AG04449 (cell line): ENCODE measurements at regions not wholly inside any gene's neighbourhood (a gene's known extent, or its start where the extent isn't known, plus 50 kb on each side); places are given as distances from the start of the nearest gene placed in this dataset.

Experiments
- CTCF ChIA-PET: fragments of 350-600 bp; formaldehyde crosslinking; extraction: SDS; loops from one replicate; lab custom pipeline; 2021; ENCODE audit warnings: antibody characterized with exemption; lab: Yijun Ruan, JAX
- POLR2A ChIA-PET: fragments of 400-600, 350-600 bp; formaldehyde crosslinking; extraction: SDS; loops from one replicate; lab custom pipeline; 2020; ENCODE audit warnings: antibody characterized with exemption, inconsistent platforms; lab: Yijun Ruan, JAX
- DNase-seq: peaks from one replicate; pipeline ENCODE4 v3.0.0-alpha.2; 2010; ENCODE audit warnings: low read depth, low spot score
- H3K4me3 ChIP-seq: 2 replicates; pipeline ENCODE4 v1.5.1; 2011; ENCODE audit warnings: low read depth, mild to moderate bottlenecking, control low read depth, low read length
- TF ChIP-seq, protein P1 (sequence below): IDR thresholded peaks from one replicate; pipeline ENCODE4 v1.5.1; 2011; ENCODE audit warnings: mild to moderate bottlenecking, moderate library complexity, low read length, control low read depth, inconsistent platforms; ENCODE audit not compliant: insufficient read depth; ENCODE audit errors: missing control alignments

DNA sequence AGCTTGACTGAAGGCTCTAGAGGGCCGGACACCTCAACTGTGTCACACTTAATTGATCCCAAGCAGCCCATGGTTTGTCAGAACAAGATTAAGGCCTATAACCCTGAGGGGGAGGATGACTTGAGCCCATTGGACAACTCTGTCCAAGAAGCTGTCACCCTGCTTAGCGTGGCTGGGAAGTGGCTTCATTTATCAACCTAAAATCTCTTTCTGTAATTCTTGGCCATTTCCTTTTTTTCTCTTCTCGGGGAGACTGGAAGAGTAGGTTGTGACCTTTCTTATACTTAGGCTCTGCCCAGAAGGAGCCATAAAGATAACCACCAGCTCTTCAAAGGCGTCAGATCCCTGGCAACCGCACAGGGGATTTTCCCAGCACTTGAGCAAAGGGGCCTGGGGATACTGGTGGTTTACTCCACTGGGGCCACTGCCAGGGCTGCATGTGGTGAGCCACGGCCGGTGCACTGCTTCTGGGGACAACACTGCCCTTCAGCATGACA lies 265.5 kb downstream of the CYRIA start:
- POLR2A ChIA-PET, result no interaction called here
- H3K4me3 ChIP-seq, result no peak overlapping the region
- no peak for DNase-seq
- TF ChIP-seq, protein P1, sequence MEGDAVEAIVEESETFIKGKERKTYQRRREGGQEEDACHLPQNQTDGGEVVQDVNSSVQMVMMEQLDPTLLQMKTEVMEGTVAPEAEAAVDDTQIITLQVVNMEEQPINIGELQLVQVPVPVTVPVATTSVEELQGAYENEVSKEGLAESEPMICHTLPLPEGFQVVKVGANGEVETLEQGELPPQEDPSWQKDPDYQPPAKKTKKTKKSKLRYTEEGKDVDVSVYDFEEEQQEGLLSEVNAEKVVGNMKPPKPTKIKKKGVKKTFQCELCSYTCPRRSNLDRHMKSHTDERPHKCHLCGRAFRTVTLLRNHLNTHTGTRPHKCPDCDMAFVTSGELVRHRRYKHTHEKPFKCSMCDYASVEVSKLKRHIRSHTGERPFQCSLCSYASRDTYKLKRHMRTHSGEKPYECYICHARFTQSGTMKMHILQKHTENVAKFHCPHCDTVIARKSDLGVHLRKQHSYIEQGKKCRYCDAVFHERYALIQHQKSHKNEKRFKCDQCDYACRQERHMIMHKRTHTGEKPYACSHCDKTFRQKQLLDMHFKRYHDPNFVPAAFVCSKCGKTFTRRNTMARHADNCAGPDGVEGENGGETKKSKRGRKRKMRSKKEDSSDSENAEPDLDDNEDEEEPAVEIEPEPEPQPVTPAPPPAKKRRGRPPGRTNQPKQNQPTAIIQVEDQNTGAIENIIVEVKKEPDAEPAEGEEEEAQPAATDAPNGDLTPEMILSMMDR, result no peak
- CTCF ChIA-PET, result no interaction called here

DNA sequence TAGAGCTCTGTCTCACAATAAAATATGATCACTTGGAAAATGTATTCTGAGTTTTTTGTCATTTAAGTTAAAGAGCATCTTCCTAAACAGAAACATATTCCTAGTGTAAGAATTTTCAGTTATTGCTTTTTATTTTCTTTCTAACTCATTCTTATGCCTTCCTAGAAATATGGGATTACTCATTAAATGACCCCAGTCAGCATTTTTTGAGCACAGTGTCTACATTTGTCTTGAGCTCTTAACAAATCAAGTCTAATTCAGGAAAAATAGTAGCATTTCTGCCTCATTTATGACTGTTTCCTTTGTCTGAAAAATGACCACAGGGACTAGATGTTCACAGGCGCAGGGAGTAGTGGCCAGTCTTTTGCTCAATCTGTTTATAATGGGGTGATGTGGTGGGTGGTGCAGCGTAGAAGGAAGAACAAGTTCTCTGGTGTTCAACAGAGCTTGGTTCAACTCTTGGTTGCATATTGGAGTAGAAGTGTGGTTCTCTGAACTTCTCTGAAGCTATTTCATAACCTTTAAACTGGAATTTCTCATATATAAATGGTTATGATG lies 267.1 kb downstream of the CYRIA start:
- ChIA-PET CTCF (no interaction called here), POLR2A (no interaction called here)
- TF ChIP-seq, protein P1, result no peak
- H3K4me3 ChIP-seq, result no peak overlapping the region
- DNase-seq, result no peak

DNA sequence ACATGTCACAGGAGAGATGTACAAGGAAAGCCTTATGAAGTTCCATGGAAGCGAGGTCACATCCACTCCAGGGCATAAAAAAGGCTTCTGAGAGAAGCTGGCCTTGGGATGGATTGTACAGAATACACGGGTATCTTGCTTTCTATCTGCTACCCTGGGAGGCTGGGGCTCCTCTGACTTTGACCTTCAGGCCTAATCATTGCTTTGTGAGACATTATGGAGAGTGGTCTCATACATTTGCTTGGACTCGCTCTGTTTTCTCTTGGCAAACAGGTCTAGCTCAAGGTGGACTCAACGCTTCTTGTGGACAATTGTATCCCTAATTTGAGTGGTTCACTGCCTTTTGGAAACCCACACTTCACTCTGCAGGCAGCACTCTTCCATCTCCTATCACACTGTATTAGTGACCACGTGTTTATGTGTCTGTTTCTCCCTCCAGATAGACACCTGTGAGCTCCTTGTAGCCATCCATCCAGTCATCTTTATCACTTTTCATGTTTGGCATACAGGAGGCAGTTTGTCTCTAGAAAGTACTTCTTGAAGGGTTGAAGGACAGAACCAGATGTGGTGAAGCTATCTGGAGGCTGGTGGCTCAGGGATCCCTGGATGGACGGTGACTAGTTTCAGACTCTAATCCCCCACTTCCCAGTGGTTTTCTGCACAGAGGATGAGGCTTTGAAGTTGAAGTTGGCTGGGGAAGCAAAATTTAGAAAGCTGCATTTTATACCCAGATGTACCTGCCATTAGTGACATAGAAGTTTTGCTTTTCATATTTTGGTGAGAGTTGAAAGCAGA lies 267.8 kb downstream of the CYRIA start:
- ChIA-PET CTCF (no interaction called here), POLR2A (no interaction called here)
- TF ChIP-seq, protein P1, result no peak
- DNase-seq, result no peak
- no peak overlapping the region for H3K4me3 ChIP-seq

DNA sequence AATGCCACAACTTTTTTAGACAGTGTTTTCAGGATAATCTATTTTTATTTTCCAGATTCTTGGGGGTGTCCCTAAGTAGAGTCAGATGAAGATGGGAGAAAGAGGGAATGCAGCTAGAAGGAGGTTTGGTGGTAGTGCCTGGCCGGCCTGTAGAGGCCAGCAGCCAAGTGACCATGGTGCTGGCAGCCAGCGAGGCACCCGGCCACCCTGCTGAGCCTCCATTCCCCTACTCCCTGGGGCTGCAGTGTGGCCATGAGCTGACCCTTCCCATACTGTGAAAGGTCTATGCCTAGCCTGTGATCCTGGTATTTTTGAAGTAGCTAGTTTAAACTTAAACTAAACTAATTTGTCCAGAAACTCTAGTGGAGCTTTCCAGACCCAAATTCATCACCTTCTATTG lies 268.6 kb downstream of the CYRIA start:
- CTCF ChIA-PET, result no interaction called here
- DNase-seq, result no peak
- TF ChIP-seq, protein P1, result no peak
- POLR2A ChIA-PET, result no interaction called here
- no peak overlapping the region for H3K4me3 ChIP-seq

DNA sequence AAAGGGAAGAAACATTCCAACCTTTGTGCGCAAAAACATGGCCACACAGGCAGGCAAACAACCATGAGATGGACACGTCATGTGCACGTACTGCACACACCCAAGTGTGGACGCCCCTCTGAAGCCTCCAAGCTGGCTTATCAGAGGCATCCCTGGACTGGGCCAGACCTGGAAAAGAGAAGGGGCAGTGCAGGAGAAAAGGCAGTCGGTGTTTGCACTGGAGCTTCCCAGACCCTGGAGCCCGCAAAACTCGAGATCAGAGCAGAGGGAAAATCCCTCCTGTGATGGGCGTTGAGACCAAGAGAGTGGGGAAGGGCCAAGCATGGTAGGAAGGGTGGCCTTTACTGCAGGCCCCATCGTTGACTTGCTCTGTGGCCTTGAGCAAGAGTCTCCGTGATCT lies 269.5 kb downstream of the CYRIA start:
- no peak overlapping the region for H3K4me3 ChIP-seq
- ChIA-PET CTCF (no interaction called here), POLR2A (no interaction called here)
- TF ChIP-seq, protein P1, result no peak
- no peak for DNase-seq

DNA sequence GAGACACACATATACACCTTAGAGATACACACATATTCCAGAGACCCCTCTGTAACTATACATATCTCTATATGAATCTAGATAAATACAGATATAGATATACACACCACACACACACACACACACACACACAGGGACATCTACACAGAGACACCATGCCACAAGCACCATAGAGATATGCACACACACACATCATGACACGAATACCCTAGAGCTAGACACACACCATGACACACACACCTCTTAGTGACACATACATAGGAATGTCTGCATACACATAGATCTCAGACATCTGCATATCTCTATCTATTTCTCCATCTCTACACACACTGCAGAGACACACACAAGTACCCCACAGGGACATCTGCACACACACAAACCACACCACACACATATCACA lies 270.0 kb downstream of the CYRIA start:
- no peak overlapping the region for H3K4me3 ChIP-seq

More for the DNA sequence above, 270.0 kb downstream of the CYRIA start:
- TF ChIP-seq, protein P1, result no peak
- no peak for DNase-seq
- POLR2A ChIA-PET, result no interaction called here
- CTCF ChIA-PET, result no interaction called here
